ENCODE measurements at regions not wholly inside any gene's neighbourhood (a gene's known extent, or its start where the extent isn't known, plus 50 kb on each side); places are given as distances from the start of the nearest gene placed in this dataset.
"Not testable (repeated sequence)": the region's sequence is repeated elsewhere in the genome, so short reads cannot be mapped to it uniquely, and the experiment has no call there.

- DNase-seq = not testable (repeated sequence)
These were observed 763.4 kb downstream of the DHX35 start for GRCh38 chr20:39725513-39725912.

DNA sequence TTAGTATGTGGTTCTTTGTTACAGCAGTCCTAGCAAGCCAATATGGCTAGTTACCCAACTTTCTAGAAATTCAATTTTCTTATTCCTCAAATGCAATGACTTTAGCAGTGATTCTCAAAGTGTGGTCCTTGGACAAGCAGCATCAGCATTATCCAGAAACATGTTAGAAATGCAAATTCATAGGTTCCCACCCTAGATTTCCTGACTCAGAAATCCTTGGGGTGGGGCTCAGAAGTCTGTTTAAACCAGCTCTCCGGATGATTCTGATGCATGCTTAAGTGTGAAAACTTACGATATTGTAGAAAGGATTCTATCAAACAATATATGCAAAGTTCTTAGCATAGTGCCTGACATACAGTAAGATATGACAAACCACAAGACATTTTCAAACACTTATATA, 757.1 kb downstream of the DHX35 start:
- no peak for DNase-seq

- DNase-seq = no peak
These were observed 755.8 kb downstream of the DHX35 start for GRCh38 chr20:39717936-39718335.

GRCh38 chr20:39716796-39717341, 754.7 kb downstream of the DHX35 start:
- no peak for DNase-seq

DNA sequence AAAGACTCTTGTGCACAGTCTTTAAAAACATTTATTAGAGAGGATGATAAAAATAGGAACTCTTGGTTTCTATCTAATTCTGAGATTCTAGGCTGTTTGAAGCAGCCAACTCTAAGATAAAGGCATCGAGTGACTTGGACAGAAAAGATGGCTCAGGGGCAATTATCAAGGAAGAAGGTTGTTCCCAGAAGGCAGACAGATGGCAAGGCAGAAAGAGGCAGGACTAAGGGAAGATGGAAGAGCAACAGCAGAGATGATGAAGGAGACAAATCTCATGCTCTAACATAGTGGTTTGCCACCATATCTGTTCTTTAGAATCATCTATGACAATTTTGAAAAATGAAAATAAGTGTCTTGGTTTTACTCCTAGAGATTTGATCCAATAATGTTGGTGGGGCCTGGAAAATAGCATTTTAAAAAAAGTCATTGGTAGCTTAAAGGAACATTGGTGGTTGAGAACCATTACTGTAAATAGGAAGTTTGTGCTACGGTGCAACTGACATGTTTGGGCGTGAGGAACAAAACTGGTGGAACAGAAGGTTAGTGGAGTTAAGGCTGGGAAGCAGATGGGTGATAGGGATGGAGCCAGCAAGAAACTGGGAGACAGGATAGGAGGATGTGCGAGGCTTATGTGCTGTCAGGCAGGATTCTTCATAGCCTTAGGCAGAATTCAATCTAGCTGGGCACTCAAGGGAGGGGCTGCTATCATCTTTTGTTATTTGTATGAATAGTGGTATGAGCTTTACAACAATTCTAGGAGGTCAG, 751.1 kb downstream of the DHX35 start:
- DNase-seq = no peak

GRCh38 chr20:39706184-39706663, 744.1 kb downstream of the DHX35 start:
- no peak for DNase-seq

GRCh38 chr20:39705032-39705431, 742.9 kb downstream of the DHX35 start:
- no peak for DNase-seq

GRCh38 chr20:39703357-39703756, 741.2 kb downstream of the DHX35 start:
- DNase-seq = not testable (repeated sequence)

GRCh38 chr20:39702701-39703349, 740.7 kb downstream of the DHX35 start:
- DNase-seq = no peak

DNA sequence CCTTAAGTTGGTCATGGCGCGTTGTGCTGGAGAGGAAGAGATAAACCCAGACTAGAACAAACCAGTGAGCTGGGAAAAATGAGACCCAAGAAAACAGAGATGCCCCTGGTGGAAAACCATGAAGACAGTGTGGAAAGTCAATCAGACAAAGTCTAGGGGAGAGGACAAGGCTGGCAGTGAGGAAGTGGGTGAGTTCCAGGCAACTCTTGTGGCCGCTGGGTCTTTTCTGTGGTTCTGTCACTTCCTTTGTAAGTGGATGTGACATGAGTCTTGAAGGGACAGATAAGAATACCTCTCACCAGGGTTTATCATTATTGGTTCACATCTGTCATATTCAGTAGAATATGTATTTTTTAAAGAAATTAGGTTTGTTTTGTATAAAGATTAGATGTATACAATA, 738.4 kb downstream of the DHX35 start:
- no peak for DNase-seq

- DNase-seq = no peak
These were observed 737.1 kb downstream of the DHX35 start for GRCh38 chr20:39699166-39699725.

DNA sequence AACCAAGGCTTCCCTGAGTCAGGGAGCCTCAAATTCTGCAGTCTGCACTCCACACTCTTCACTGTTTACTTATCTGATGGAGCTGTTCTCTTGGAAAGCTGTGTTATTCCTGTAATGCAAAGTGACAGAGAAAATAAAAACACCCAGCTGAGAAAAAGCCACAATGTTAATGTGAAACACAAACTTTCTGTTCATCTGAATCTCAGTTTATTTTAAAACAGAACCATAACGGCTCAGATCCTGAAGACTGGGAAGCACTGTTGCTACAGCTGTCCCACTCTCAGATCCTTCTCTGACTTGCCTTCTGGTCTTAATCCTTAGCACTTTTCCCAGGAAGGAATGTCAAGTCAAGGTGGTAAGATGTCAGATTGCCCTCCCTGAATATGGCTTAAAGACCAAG, 736.6 kb downstream of the DHX35 start:
- DNase-seq = no peak

DNA sequence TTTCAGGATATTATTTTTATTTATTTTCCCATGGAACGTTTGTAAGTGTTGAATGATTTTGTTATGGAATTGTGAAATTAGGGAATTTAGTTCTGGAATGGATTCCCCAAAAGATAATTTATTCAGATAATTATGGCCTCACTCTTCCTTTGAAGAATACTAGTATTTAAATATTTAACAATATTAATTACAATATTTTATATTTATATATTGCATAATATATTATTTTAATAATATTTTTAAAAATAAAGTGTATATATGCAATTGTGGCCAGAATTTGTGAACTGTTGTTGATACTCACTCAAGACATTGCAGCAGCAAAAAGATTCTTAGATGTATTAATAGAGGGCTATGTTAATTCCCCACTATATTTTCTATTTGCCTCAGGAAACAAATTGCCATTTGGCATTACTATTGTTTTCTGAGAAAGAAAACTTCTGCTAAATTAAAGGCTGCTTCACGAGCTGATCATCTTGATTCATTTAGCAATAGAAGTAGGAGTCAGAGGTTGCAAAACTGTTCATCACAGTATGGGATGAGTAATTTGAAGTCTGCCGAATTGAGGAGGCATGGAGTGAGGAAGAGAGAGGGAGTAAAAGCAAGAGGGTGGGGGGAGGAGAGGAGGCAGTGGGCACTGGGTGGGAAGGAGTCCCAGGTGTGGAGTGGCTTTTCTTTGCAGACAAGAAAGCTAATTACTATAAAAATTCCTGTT, 729.2 kb downstream of the DHX35 start:
- DNase-seq = no peak

DNA sequence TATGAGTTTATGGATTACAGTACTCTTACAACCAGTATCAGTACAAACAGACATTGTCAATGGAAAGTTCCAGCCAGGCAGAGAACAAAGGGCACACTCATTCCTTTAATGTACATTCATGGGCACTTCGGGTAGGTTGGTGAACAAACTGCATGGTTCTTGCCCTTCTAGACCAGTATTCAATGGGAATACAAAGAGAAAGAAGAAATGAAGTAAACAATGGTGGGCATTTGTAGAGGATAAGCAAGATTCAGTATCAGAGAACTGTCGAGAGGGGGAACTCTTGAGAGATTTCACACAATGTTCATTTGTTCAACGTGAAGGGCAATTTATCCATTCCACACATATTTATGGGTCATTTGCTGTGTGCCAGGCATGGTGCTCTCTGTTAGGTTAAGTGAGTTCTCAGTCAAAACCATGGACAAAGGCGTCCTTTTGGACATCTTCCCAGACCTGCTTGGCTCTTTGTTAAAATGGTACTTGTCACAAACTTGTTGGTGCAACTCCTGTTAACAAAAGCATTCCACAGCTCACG, 714.8 kb downstream of the DHX35 start:
- DNase-seq = peak; percentile 28

- no peak for DNase-seq
These were observed 714.1 kb downstream of the DHX35 start for GRCh38 chr20:39676241-39676640.

DNA sequence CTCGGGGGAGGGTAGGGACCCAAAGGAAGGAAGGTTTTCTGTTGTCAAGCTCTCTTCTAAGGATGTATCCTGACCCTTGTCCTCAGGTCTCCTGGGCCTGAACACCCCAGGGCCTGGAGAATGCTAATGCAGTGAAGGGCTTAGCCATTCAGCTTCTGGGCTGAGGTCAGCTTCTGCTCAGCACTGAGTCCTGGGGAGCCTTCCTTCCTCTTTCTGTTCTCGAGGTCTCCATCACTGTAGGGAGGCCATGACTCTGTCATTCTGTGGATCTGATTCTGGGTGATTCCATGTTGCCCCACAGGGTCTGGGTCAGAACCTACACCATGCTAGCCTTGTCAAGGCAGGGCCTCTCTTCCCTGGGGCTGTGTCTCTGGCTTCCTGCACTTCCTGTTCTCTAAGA, 712.7 kb downstream of the DHX35 start:
- DNase-seq = no peak

DNA sequence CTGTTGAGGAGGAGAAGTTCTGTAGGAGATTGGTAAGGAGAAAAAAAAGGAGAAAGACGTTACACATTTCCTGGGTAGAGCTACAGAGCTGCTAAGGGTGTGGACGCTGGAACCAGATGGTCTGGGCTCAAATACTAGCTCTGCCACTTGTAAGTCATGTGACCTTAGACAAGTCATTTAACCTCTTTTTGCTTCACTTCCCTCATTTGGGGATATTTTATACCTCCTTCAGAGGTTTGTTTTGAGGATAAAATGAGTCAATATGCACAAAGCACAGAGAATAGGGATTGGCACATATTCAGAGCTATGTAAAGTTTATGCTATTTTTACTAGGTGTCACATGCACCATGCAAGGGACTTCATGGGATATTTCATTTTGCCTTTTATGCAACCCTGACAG, 708.8 kb downstream of the DHX35 start:
- no peak for DNase-seq

- DNase-seq = no peak
These were observed 707.5 kb downstream of the DHX35 start for GRCh38 chr20:39669659-39670058.

DNA sequence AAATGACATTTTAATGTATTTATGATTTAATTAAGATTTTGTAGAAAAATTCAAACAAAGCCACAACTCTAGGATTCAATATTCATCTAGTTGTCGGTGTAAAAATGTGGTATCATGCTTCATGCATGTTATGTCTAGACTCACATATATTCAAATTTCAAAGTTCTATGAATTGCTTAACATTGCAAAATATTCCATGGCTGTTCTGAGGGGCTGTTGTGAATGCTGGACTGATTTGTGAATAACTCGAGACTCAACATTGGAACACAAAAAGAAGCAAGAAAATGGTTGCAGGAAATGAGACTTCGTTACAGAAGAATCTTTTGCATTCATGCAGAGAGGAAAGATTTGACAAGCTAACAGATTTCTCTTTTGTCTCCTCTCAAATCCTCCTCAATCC, 705.9 kb downstream of the DHX35 start:
- no peak for DNase-seq

DNA sequence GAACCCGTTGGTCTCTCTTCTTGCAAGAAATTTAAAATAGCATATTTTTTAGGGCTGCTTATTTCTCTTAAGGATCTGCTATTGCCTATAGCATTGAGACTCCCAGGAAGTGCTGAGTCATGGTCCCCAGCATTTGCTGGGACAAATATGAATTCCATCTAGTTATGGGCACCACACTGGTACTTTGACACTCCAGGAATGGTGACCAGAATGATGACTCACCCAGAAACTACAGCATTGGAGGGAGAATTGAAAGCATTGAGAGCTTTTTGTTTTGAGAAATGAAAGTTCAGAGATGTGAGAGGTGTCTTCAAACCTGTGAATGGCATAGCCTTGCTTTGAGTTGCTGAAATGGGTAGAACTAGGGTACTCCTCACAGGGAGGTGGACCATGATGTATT, 699.7 kb downstream of the DHX35 start:
- no peak for DNase-seq

- no peak for DNase-seq
These were observed 698.8 kb downstream of the DHX35 start for GRCh38 chr20:39660965-39661364.

DNA sequence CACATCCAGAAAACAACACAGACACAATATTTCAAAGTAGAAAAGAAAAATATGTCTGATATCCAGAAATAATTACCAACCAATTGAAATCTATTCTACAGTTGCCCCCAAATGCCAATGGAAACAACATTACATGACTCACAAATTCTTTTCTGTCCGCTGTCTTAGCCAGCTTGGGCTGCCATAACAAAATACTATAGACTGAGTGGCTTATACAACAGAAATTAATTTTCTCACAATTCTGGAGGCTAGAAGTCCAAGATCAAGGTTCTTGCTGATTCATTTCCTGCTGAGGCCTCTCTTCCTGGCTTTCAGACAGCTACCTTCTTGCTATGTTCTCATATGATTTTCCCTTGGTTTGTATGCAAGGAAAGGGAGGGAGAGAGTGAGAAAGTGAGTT, 698.1 kb downstream of the DHX35 start:
- no peak for DNase-seq
